GM18909 (cell line): ENCODE measurements at regions not wholly inside any gene's neighbourhood (a gene's known extent, or its start where the extent isn't known, plus 50 kb on each side); places are given as distances from the start of the nearest gene placed in this dataset.
A peak's percentile ranks its signal among the peaks of the same experiment; 100 is the strongest.

ENCODE experiments used
- ATAC-seq: cut with Tn5 transposase; IDR thresholded peaks from one replicate; pipeline ENCODE4 v1.9.1; 2021; ENCODE audit warnings: mild to moderate bottlenecking; ENCODE audit not compliant: unreplicated experiment, poor library complexity

GRCh38 chr7:54701982-54702381, 57.0 kb downstream of the SEC61G start:
- ATAC-seq, result no peak

- ATAC-seq, result no peak
Measured at GRCh38 chr7:54699715-54700114, 59.3 kb downstream of the SEC61G start.

- ATAC-seq, result no peak
Measured at GRCh38 chr7:54697659-54698186, 61.3 kb downstream of the SEC61G start.

DNA sequence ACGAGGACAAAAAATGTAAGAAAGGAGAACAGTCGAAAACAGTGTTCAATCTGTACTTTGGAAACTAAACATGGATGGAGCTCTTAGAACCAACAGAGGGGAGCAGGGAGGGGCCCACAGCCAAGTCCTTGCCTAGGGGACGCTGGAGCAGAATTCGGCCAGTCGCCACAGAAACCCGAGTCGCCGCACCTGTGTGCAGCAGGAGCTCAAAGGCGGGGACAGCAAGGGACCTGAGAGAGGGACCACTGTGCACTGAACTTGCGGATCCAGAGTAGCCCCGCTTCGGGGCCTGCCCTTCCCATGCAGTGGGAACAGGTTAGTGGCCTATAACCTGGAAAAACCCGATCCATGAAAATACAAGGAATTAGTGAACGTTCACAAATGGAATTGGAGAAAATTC, 68.1 kb downstream of the SEC61G start:
- no peak for ATAC-seq

DNA sequence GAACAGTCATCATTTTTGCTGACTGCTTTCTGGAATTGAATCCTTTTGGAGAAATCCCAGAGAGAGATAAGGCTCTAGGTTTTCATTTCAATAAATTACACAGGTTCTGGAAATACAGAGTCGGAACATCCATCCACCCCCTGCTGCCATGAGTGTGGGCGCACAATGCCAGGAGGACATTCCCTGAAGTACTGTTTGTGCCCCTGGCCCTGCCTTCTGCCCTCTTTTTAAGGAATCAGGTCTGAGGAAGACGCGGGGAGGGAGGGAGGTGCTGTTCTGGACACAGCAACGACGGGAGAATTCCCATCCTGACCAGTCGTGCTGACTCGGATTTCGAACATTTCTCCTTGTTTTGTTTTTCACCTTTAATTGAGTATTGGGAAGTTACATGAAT, 69.0 kb downstream of the SEC61G start:
- ATAC-seq, result no peak

GRCh38 chr7:54689394-54690049, 69.5 kb downstream of the SEC61G start:
- ATAC-seq, result no peak

DNA sequence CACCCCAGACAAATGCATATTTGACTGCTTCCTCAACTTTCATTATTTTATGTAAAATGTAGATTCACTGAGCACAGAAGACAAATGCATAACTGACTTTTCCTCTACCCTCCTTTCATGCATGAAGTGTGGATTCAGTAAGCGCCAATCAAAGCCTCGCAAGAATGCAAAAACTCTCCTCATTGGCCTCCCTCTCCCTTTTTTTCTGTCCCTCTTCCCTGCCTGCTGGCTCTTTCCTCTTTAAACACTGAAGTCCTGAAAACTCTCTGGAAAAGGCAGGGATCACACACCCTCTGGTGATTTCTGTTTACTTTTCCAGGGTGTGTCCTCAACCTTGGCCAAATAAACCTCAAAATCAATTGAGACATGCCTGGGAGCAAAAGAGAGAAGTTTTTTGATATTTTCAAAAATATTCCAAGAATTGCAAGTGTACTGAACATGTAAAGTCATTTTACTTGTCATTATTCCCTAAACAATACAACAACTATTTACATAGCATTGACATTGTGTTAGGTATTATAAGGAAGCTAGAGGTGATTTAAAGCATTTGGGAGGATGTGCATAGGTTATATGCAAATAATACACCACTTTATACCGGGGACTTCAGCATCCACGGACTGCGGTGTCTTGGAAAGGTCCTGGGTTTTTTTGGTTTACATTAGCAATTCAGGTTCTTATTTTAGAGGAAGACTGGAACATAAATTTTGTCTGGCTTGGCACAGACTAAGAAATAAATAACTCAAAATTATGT, 71.4 kb downstream of the SEC61G start:
- ATAC-seq, result no peak

DNA sequence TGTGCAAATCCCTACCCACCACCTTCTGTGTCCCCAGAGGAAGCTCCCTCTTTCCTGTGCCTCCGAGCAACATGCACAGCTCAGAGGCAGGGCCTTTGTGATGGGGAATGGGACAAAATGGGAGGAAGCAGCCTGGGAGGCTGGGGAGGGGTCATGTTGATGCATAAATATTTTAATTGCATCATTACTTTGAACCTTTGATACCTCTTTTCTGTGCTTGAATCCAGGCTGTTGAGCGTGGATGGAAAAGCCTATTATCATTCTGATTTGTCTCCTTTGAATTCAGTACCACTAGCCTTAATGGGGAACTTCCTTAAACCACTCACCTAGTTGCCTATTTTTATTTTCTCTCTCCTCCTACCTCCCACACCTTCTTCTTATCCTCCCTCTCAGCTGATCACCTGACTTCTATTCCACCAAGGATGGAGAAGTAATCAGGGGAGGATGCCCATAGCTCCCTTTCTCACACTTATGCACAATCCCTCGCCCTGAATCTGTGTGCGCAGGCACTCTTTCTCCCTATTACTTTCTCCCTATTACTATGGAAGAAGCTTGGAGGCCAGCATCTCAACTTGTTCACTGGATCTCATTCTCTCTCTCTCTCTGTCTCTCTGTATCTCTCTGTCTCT, 78.5 kb downstream of the SEC61G start:
- no peak for ATAC-seq

DNA sequence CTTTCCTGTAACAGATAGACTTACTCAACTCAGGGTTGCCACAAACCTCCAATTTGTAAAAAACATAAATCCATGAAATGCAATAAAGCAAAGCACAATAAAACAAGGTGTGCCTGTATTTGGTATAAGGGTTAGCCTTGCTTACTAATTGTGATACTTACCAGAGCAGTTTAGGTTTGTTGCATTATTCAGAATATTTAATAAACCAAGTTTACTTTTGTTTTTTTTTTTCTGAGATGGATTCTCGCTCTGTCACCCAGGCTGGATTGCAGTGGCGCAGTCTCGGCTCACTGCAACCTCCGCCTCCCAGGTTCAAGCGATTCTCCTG, 79.6 kb downstream of the SEC61G start:
- no peak for ATAC-seq

DNA sequence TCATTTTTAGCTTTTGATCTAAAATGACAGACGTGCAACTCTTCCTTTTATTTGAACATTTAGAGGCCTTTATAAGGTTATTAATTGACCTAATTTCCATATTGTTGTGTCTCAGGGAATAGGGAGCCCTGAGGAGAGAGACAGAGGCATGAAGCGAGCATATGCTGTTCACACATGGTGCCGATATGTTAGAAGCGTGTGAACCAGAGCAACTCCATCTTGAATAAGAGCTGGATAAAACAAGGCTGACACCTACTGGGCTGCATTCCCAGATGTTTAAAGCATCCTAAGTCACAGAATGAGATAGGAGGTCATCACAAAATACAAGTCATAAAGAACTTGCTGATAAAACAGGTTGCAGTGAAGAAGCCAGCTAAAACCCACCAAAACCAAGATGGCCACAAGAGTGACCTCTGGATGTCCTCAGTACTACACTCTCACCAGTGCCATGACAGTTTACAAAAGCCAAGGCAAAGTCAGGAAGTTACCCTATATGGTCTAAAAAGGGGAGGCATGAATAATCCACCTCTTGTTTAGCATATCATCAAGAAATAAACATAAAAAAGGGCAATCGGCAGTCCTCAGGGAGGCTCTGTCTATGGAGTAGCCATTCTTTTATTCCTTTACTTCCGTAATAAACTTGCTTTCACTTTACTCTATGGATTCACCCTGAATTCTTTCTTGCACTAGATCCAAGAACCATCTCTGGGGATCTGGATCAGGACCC, 80.1 kb downstream of the SEC61G start:
- ATAC-seq, result no peak

DNA sequence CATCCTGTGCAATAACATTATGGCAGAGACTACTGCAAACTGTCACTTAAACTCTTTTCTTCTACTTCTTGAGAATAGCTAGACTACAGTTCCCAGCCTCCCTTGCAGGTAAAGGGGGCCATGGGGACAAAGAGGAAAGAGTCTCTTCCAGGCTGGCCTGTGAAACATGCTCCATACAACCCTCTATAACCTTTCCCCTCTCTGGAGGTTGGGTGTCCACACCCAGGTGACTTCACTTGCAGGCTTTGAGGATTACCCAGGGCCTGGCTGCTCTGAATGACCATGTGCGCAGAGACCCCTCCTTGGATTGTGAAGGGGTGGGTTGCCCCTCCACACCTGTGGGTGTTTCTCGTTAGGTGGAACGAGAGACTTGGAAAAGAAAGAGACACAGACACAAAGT, 84.1 kb downstream of the SEC61G start:
- no peak for ATAC-seq

DNA sequence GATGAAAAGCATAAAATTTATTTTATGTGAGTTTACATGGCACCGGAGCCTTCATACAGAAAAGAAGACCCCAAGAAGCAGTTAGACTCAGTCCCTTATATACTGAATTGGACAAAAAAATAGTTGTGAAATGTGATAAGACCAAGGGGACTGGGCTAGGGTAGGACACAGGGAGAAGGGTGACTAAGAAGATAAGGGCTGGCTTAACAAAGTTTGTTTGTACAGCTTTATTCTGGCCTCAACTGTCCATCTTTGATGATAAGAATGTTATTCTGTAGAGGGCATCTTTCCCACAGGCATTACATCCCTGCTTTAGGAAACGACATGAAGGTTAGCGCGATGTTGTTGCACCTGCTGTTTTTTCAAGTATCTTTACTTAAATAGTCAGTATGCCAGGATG, 86.5 kb downstream of the SEC61G start:
- ATAC-seq, result no peak

DNA sequence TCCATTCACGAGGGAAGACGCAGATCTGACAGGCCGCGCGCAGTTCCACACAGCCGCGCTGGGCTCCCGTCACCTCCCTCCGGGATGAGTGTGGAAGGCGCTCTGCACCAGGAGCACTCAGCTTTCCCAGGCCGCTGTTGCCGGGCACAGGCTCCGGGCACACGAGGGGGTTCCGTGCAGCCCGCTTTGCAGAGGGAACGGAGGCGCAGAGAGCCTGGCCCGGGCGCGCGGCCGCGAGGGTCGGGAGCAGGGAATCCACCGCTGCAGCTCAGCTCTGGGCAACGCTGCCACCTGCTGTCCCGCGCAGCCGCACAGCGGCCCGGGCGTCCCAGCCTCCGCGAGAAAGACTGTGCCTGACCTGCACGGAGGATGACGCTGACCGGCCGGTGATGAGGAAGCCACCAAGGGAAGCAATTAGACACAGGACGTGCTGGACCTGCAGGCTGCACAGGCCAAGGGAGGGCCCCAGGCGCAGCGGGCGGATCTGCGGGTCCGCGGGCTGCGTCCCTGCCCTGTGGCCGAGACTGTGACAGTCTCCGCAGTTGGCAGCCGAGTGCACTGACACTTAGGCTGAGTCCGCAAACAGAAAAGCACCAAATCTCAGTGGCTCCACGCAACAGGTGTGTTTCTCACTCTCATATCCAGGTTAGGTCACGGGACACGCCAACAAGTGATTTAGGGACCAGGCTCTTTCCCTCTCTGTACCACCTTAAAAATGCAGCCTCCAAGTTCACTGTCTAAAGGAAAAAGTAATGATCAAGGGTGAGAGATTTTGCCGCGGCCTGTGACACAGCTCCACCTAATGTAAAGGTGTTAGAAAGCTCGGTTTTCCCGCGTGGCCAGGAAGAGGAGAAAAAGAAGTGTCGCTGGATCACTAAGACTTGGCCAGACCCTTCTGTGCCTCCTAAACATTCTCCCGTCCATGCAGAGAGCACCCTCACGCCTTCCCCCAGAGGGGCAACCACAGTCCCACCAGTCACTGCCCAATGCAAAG, 94.5 kb downstream of the SEC61G start:
- ATAC-seq, result peak; percentile 94

- no peak for ATAC-seq
Measured at GRCh38 chr7:54663603-54664234, 95.3 kb downstream of the SEC61G start.

- no peak for ATAC-seq
Measured at GRCh38 chr7:54663186-54663585, 95.8 kb downstream of the SEC61G start.

- no peak for ATAC-seq
Measured at GRCh38 chr7:54662701-54663100, 96.3 kb downstream of the SEC61G start.

GRCh38 chr7:54653905-54654304, 105.1 kb downstream of the SEC61G start:
- no peak for ATAC-seq

- ATAC-seq, result no peak
Measured at GRCh38 chr7:54643064-54643463, 100.9 kb downstream of the VSTM2A start.

GRCh38 chr7:54637712-54638396, 95.7 kb downstream of the VSTM2A start:
- no peak for ATAC-seq
